IPS DF 4.7 (cell line): ENCODE measurements at regions not wholly inside any gene's neighbourhood (a gene's known extent, or its start where the extent isn't known, plus 50 kb on each side); places are given as distances from the start of the nearest gene placed in this dataset.
"Not testable (repeated sequence)": the region's sequence is repeated elsewhere in the genome, so short reads cannot be mapped to it uniquely, and the experiment has no call there.

Experiments used
- DNase-seq: peaks from one replicate; pipeline ENCODE4 v3.0.0-alpha.2; 2013; ENCODE audit warnings: low spot score; ENCODE audit errors: extremely low read depth

DNA sequence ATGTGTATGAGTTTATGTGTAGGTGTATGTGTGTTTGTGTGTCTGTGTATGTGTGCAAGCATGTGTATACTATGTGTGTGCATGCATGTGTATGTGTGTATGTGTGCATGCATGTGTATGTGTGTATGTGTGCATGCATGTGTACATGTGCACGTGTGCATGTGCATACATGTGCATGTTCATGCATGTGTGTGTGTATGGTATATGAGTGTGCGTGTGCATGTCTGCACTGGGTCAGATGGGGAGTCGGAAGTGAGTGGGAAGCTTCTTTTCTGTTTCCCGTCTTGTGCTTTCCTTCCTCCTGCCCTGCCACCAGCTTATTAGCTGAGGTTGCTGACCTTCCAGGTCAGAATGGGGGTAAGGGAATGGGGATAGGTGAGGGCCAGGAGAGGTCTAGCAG, 174.7 kb downstream of the MAP2K4 start:
- DNase-seq, result no peak

DNA sequence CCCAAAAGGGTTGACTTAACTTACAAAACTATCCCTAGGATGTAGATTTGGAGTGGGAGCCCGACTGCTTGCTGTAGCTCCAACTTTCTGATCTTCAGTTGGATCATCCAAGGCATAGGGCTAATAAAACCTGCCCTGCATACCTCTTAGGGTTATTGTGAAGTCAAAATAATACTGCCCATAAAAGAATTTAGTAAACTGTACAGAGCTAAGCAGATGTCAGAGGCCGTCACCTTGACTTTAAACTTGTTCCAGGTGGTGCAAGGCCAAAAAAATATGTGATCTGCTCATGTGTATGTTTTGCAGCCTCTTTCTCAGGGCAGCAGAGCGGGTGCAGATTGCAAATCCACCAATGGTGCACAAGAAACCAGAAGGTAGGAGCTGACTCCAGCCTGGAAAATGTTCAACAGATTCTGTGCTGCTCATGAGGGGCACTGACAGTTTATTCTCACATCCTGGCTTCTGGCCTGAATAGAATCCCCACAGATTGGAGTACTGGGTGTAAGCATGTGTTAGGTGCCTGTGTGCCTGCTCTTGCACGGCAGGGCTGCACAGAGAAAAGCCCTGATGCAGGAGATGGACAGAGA, 180.7 kb downstream of the MAP2K4 start:
- DNase-seq, result no peak

DNA sequence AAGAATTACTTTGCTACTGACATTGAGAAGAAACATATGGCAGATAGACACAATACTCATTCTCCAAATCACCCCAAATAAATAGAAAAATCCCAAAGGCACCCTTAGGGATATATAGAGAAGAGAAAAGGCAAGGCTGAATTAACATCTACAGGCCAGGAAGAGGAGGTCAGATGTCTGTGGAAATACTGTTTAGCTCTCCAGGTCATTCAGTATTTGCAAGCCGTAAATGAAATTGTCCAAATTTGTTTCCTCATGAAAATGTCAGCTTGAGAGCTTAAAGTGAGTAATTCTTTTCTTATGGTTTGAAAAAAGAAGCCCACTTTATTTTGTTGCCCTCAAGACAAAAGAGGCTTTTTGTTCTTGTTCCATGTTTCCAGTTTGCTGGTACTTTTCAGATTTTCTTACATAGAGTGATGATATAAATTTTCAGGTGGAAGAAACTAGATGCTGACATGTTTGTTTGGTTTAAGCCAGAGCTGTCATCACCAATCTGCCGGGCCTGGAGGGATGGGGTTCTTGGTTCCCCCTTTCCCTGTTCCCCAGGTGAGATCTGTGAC, 189.0 kb downstream of the MAP2K4 start:
- no peak for DNase-seq

DNA sequence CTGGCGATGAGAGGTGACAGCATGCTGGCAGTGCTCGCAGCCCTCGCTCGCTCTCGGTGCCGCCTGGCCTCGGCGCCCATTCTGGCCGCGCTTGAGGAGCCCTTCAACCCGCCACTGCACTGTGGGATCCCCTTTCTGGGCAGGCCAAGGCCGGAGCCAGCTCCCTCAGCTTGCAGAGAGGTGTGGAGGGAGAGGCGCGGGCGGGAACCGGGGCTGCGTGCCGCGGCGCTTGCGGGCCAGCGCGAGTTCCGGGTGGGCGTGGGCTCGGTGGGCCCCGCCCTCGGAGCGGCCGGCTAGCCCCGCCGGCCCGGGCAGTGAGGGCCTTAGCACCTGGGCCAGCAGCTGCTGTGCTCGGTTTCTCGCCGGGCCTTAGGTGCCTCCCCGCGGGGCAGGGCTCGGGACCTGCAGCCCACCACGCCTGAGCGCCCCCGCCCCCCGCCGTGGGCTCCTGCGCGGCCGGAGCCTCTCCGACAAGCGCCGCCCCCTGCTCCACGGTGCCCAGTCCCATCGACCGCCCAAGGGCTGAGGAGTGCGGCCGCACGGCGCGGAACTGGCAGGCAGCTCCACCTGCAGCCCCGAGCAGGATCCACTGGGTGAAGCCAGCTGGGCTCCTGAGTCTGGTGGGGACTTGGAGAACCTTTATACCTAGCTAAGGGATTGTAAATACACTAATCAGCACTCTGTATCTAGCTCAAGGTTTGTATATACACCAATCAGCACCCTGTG, 200.2 kb downstream of the MAP2K4 start:
- DNase-seq, result not testable (repeated sequence)

DNA sequence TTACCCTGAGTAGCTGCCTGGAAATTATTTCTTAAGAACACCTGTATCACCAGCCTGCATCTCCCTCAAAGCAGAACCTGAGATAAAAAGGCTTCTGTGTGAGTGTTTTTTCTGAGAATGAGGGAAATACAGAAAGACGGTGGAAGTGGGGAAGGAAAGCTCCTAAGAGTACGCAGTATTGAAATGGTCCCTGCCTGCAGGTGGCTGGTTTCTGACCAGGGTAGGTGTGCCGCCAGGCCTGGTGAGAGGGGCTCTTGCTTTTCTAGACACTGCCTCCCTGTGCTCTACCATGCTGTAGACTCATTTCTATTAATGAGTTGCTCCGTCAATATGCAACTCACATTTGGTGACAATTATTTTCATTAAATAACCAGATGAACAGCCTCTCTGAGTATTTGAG, 201.7 kb downstream of the MAP2K4 start:
- no peak for DNase-seq

DNA sequence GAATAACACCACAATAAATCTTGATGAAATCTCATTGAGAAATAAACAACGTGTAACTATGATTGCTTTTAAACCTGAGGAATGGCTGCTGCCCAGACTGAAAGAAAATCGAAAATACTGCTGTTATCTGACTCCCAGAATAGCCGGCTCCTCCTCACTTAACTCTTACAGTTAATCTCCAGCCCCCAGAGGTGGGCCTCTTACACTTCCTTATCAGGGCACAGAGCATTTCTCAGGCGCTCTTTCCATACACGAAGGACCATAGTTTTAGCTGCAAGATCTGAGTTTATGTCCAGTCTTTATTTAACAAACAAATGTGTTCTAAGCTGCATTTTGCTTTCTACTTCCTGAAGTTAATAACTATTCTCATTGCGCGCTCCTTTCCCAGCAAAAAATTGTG, 206.9 kb downstream of the MAP2K4 start:
- DNase-seq, result no peak

DNA sequence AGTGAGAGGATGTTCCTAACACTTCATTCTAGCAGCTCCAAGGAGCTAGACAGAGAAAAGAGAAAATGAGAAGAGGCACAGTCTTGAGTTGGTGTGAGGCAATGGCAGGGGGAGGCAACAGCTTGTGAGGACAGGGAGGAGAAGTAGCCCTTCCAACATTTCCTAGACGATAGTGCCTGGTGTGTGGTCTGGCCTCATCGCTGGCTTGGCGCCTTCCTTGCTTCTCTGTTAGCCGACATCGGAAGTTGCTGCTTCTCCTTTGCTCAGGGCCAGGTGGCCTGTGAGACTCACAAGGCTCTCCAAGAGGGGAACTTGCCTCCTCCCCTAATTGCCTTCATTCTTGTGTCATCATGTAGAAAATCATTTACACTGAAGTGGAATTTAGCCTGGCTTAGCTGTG, 208.7 kb downstream of the MAP2K4 start:
- DNase-seq, result no peak

DNA sequence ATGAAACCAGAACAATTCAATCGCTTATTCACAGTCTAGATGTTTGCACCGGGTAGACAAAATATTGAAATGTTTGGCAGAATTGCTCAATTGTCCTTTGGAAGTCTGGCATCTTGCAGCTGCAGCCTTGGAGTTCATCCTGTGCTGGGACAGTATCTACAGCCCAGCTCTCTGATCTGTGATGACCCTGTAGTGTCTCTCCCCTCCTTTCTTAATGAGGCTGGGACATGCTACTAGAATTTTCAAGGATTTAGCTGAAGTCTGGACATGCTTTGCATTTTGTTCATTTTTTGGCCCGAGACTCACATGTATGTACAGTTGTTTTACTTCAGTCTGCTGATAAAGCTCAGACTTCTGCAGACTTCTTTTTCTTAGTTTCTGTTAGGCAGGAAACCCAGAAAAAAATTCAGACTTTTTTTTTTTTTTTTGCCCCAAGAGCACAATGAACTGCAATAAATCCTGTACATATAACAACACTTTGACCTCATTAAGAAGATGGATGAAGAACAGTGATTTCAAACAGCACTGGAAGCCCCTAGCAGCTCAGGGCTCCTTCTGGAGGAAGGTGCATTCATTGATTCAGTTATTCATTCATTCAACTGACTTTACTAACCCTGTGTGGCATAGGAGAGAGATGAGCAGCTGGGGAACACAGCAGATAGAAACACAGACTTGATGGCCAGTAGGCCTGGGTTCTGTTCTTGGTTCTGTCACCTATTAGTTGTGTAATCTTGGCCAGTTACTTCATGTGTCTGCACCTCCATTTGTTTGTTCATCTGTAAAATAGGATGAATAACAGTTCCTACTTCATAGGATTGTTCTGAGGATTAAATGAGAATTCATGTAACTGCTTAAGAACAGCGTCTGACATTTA, 210.0 kb downstream of the MAP2K4 start:
- DNase-seq, result no peak

DNA sequence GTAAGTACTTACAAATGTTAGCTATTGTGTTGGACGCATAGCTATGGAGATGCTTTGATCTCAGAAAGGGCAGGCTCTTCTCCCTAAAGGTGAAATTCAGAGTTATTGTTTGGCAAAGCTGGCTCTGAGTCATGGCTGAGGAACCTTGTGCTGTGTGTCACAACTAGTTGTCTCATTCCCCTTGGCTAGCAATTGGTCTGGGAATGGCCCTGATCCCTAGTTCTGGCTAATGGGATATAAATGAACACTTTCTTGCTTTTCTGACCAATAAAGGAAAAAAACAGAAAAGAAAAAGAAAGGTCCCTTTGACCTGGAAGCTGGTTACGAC, 210.6 kb downstream of the MAP2K4 start:
- no peak for DNase-seq

DNA sequence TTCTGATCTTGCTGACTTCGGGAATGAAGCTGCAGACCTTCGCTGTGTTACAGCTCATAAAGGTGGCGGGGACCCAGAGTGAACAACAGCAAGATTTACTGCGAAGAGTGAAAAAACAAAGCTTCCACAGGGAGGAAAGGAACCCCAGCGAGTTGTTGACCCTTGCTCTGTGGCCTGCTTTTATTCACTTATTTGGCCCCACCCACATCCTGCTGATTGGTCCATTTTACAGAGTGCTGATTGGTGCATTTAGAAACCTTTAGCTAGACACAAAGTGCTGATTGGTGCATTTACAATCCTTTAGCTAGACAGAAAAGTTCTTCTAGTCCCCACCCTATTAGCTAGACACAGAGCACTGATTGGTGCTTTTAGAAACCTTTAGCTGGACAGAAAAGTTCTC, 218.3 kb downstream of the MAP2K4 start:
- not testable (repeated sequence) for DNase-seq

DNA sequence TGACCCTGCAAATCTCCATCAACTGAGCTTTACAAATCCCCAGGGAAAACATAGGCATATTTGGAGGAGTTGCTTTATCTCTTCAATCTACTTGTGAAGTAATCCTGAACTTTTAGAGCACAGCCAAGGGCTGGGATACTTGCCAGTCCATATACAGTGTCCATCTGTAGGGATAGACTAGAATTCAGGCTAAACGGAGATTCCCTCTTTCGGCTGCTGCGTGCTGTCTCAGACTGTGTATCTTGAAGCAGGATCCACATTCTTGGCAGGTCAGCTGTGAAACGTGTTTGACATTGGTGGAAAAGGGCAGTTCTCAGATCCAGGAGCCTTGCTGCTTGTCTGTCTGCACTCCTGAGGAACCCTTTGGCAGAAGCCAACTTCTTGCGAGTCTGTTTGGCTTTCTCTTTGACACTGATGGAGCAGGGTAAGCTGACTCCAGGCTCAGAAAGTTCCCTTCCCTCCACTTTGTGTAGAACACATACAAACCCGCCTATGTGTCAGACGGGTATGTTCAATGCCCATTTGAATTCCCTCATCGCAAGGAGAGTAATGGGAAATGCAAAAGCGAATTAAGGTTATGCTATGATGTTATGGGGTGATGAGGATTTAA, 221.8 kb downstream of the MAP2K4 start:
- DNase-seq, result no peak

DNA sequence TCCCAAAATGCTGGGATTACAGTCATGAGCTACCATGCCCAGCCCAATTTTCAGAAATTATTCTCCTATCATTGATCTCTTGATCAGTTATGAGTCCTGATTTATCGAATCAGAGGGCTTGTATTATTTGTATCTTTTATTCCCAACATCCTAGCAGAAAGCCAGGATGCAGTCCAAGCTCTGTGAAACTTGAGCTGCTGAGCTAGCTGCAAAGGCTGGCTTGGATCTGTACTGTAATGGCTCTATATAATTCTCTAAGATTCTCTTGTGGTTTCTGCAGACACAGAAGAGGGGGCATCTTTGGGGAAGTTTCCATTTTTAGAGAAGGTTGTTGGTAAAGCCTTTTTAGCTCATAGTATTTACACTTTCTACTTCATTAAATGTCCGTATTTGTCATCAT, 227.1 kb downstream of the MAP2K4 start:
- no peak for DNase-seq

DNA sequence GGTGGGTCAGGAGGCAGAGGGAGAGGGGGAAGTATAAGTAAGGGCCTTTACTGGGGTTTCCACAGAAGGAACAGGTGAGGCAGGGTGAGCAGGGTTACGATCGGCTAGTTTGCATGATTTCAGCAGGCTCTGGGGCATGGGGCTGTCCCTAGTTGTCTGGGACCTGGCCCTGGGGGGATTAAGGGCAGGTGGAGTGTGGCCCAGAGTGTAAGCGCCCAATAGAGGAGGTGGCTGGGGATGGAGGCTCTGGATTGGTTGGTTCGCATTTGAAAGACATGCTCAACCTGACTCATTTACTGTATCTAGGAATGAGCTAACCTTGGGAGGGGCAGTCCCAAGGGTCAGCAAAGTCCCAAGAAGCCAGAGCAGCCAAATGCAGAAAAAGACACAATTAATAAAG, 230.3 kb downstream of the MAP2K4 start:
- DNase-seq, result no peak

DNA sequence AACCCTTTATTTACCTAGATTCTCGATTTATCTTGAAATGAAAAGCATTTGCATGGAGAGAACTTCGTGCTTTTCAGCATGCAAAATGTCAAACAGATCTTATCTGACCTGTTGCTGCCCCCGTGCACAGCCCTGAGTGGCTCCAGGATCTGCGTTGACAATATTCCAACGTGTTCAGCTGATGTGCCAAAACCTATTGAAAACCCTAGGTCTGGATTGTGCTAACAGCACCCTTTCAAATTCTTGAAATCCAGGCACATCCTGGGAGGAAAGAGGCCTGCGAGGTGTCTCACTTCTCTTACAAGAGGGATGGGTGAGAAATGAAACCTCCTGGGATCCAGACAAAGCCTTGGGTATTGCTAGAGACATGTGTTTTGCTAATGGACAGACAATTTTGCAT, 231.8 kb downstream of the MAP2K4 start:
- DNase-seq, result no peak

DNA sequence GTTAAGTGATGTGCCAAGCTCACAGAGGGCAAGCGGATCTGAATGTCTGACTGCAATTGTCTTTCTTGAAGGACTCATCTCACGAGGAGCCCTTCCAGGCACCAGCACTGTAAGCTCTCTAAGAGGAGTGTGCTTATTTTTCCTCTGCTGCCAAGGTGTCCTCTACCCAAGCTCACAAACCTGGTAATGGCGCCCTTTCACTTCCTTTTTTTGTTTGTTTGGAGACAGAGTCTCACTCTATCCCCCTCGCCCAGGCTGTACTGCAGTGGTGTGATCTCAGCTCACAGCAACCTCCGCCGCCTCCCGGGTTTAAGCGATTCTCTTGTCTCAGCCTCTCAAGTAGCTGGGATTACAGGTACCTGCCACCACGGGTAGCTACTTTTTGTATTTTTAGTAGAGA, 233.8 kb downstream of the MAP2K4 start:
- no peak for DNase-seq

DNA sequence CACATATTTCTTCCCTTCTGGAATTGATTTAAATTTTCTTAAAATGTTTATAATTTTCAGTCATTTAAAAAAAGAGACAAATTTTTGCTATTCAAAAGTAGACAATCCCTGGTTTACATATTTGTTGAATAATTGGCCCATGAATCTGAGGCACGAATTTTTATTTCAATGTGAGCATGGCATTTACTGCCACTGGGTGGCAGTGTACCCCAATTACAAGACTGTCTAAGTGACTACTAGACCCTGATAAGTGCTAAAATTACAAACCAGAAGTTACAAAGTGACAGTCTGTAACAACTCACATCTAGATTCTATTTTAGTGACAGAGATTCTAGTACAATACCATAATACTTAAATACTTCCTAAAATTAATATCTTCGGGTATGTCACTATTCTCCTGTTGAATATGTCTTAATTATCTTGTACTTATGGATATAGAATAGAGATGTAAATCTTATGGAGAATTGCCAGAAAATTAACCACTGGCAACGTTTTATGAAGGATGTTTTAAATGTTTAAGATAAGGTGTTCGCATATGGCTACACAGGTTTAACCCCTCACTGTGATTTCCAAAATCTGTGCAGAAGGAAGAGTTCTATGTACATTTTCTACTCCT, 235.8 kb downstream of the MAP2K4 start:
- no peak for DNase-seq

DNA sequence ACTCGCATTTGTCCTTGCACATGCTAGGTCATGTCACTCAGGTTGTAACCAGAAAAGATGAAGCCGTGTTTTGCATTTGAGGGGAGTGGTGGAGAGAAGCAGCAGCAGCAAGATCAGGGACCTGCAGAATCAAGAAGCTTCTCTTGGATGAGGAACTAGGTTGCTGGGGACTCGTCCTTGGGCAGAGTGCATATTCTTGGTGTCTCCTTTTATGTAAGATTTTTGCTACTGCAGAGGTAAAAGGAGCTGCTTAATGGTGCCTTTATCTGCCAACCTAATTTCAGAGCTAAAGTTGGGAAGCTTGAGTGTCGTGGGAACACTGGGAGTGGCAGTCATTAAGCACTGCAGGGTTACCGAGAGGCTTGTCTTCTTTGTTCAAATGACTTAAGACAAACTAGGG, 236.5 kb downstream of the MAP2K4 start:
- DNase-seq, result no peak

DNA sequence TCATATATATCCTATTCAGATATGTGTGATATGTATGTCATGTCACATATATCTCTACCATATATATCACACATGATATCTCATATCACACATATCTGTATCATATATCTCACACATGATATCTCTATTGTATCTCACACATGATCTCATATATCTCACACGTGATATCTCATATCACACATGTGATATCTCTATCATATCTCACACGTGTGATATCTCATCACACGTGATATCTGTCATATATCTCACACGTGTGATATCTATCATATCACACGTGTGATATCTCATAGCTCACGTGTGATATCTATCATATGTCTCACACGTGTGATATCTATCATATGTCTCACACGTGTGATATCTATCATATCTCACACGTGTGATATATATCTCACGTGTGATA, 240.7 kb downstream of the MAP2K4 start:
- no peak for DNase-seq

DNA sequence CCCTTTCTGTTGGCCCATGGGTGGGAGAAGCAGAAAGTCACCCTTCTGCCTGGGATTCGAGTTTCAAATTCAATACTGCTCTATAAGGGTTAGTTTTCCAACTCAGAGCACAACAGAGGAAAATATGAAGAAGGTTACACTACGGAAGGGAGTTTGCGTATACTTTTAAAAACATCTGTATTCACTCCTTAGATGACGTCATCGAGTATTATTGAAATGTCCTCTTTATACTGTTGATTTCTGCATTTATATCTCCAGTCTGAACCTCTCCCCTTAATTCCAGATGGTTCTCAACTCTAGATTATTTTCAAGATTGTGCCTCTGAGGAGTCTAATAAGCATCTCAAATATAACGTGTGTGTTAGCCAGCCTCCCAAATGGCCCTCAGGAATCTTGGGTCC, 249.1 kb downstream of the MAP2K4 start:
- no peak for DNase-seq

DNA sequence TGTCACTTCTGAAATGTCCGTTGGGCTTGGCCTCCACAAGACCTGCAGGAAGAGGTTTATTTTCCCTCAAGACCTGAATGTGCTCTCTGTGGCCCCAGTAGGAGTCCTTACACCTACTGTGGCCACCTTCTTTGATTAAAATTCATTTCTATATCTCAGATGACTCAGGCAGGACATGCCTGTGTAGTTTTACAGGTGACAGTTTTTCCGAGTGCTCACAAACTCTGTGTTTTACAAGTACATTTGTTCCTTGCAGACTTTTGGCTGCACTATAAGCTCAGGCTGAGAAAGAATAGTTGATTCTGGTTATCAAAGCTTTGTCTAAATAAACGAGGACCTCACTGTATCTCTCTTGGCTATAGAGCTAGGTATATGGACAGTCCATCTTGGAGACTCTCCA, 257.1 kb downstream of the MAP2K4 start:
- DNase-seq, result no peak

DNA sequence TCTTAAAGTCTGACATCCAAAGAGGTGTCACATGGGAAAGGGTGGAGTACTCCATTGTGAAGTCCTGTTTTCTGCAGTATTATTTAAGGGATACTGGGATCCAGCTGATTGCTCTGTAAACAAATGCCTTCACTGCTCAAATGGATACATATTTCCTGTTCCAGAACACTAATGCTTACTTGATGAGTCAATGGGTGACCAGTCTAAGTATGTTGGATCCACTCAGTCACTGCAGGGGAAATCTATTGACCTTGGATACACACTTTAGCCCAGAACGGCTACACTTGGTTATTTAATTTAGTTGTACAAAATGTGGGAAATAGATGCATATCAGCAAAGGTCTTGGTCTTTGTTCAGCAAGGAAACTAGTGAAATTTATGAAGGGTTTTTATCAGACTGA, 261.4 kb downstream of the MAP2K4 start:
- no peak for DNase-seq

DNA sequence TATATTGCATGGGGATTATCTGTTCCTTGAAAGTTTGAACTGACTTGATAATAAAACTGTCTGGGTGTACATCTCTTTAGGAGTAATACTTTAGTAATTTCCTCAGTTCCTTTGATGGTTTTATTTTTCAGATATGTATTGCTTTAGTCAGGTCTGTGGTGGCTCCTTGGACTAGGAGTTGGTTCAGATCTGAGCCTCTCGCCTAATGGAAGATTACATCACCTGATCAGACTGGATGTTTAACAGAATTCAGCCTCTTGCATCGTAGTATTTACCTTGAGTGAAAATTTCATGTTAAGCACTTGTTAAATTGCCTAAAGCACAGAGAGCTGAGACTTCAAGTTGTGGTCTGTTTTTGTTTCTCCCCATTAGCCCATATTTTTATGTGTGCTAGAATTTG, 267.3 kb downstream of the MAP2K4 start:
- DNase-seq, result no peak
